Gastroesophageal sphincter (tissue), 4 donors: ENCODE measurements at regions not wholly inside any gene's neighbourhood (a gene's known extent, or its start where the extent isn't known, plus 50 kb on each side); places are given as distances from the start of the nearest gene placed in this dataset.

Source experiments
- ATAC-seq: fragments of 150-250 bp; one replicate; pipeline ENCODE4 v1.9.1; 2016; ENCODE audit warnings: mild to moderate bottlenecking, moderate library complexity
- H3K27ac ChIP-seq, 4 donors: fragments of 200-600 bp; sonication (generic) in 3 of 4; 1 replicate in 3 of 4; 2 replicates in 1 of 4; pipeline ENCODE4 v1.5.1; 2016 to 2019
- H3K27me3 ChIP-seq: fragments of 200-600 bp; sonication (generic); one replicate; pipeline ENCODE4 v1.5.1; 2019
- H3K36me3 ChIP-seq, 2 donors: fragments of 200-600 bp; sonication (generic); one replicate each; pipeline ENCODE4 v1.5.1; 2019; ENCODE audit warnings: control low read depth in 1 of 2
- H3K4me1 ChIP-seq, 3 donors: fragments of 200-600 bp; sonication (generic); 1 replicate in 2 of 3; 2 replicates in 1 of 3; pipeline ENCODE4 v1.5.1; 2016 to 2019; ENCODE audit warnings: control low read depth in 2 of 3
- H3K4me3 ChIP-seq, 2 donors: fragments of 200-600 bp; sonication (generic); one replicate each; pipeline ENCODE4 v1.5.1; 2019; ENCODE audit warnings: mild to moderate bottlenecking in 1 of 2, moderate library complexity in 1 of 2
- H3K9me3 ChIP-seq, 3 donors: fragments of 200-600 bp; sonication (generic); one replicate each; pipeline ENCODE4 v1.5.1; 2017 to 2019; ENCODE audit warnings: control low read depth in 2 of 3
- EP300 ChIP-seq: sonication (generic); formaldehyde crosslinking; IDR thresholded peaks from one replicate; pipeline ENCODE4 v1.6.1; 2017; ENCODE audit warnings: antibody characterized with exemption, mild to moderate bottlenecking
- POLR2A ChIP-seq, 2 donors: fragments of 450-650 bp; IDR thresholded peaks; one replicate each; pipeline ENCODE4 v1.6.1; 2017; ENCODE audit warnings: antibody characterized with exemption in 2 of 2, mild to moderate bottlenecking in 2 of 2, moderate library complexity in 1 of 2
- POLR2AphosphoS5 ChIP-seq: sonication (generic); formaldehyde crosslinking; IDR thresholded peaks from one replicate; pipeline ENCODE4 v1.6.1; 2017; ENCODE audit warnings: antibody characterized with exemption
- whole genome bisulfite sequencing, 2 donors: methylation state at CpG; one replicate each; pipeline ENCODE4 v1.1.5; 2018; ENCODE audit warnings: low coverage in 1 of 2; 5-methylcytosine and 5-hydroxymethylcytosine counted together
- TF ChIP-seq, protein P1 (sequence below), 4 experiments: fragments of 200-600 bp in 2 of 4; fragments of 450-650 bp in 2 of 4; sonication (generic) in 1 of 4; IDR thresholded peaks; one replicate each; pipeline ENCODE4 v1.5.1; 2017 to 2019; ENCODE audit warnings: antibody characterized with exemption in 4 of 4, mild to moderate bottlenecking in 2 of 4, moderate library complexity in 2 of 4

DNA sequence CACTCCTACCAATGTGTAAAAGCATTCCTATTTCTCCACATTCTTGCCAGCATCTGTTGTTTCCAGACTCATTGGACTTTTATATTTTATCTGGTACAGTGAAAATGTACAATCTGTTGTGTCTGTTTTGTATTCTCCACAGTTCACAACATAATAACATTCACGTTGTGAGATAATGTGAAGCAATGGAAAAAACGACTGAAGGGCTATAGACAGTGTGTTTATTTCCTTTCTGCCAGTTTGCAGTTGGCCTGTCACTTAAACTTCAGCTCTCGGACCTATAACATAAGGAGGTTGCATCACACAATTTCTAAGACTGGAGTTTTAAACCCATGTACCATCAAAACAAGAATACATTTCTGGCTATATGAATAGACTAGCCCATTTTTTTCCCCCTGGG, 965.5 kb upstream of the ATXN8OS start:
- Histone ChIP-seq H3K4me3 (no peak overlapping the region), H3K27ac (no peak overlapping the region), H3K4me1 (no peaks in the 10 kb centered on the region), H3K36me3 (no peaks in the 10 kb centered on the region), H3K27me3 (no peaks in the 10 kb centered on the region), H3K9me3 (no peaks in the 10 kb centered on the region)
- TF ChIP-seq EP300: no peak
- TF ChIP-seq POLR2AphosphoS5: no peak
- TF ChIP-seq, protein P1, sequence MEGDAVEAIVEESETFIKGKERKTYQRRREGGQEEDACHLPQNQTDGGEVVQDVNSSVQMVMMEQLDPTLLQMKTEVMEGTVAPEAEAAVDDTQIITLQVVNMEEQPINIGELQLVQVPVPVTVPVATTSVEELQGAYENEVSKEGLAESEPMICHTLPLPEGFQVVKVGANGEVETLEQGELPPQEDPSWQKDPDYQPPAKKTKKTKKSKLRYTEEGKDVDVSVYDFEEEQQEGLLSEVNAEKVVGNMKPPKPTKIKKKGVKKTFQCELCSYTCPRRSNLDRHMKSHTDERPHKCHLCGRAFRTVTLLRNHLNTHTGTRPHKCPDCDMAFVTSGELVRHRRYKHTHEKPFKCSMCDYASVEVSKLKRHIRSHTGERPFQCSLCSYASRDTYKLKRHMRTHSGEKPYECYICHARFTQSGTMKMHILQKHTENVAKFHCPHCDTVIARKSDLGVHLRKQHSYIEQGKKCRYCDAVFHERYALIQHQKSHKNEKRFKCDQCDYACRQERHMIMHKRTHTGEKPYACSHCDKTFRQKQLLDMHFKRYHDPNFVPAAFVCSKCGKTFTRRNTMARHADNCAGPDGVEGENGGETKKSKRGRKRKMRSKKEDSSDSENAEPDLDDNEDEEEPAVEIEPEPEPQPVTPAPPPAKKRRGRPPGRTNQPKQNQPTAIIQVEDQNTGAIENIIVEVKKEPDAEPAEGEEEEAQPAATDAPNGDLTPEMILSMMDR (IDR thresholded peaks at IDR 0.05): no peak
- no peak for TF ChIP-seq POLR2A (IDR thresholded peaks at IDR 0.05)
- WGBS, 2 donors: 51 to 55% methylated on average over 3 of the region's 3 CpGs
- ATAC-seq: no peak

DNA sequence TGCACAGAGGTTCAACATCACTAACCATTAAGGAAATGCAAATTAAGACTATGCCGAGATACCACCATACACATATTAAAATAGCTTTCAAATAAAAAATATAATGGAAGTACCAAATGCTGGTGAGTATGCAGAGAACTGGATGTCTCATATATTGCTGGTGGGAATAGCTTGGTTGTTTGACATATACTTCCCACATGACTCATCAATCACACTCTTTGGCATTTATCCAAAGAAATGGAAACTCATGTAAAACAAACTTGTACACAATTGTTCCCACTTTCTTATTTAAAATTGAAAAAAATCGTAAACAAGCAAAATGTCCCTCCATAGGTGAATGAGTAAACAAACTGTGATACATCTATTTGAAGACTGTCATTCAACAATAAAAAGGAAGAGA, 982.6 kb upstream of the ATXN8OS start:
- no peak for ATAC-seq
- Histone ChIP-seq H3K36me3 (no peaks in the 10 kb centered on the region), H3K27ac (no peak overlapping the region), H3K4me3 (no peak overlapping the region), H3K4me1 (no peaks in the 10 kb centered on the region), H3K27me3 (no peaks in the 10 kb centered on the region), H3K9me3 (no peaks in the 10 kb centered on the region)
- TF ChIP-seq, protein P1 (IDR thresholded peaks at IDR 0.05): no peak
- no peak for TF ChIP-seq EP300
- TF ChIP-seq POLR2A (IDR thresholded peaks at IDR 0.05): no peak
- TF ChIP-seq POLR2AphosphoS5: no peak
- WGBS, 2 donors: 80 to 96% methylated on average over 2 of the region's 2 CpGs

DNA sequence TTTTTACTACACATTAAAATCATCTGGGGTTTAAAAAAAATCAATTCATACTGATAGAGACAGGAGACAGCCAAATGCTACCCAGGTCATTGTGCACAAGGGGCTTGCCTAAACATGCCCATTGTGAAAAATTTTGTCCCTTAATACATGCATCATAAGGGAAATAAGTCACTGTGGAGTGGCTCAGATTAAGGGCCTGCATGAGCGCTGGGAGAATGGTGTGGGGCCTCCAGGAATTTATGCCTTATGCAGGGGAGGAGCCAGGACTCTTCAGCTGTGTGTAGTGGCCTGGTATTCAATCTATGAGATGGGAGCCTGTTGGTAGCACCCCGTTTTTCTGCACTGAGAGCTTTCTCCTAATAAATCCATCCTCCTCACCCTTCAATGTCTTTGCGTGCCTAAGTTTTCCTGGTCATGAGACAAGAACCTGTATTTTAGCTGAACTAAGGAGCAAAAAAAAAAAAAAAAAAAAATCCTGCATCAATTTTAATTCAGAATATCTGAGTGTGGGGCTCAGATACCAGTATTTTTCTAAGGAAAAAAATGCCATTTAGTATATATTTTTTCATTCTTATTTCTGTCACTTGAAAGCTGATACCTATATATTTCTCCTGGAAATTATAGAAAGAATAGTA, 997.6 kb upstream of the ATXN8OS start:
- Histone ChIP-seq H3K27me3 (no peaks in the 10 kb centered on the region), H3K9me3 (peaks cover 0 to 10% (median 0%) of the 10 kb centered on the region in 3 donors), H3K4me3 (no peak overlapping the region), H3K4me1 (no peaks in the 10 kb centered on the region), H3K27ac (no peak overlapping the region), H3K36me3 (no peaks in the 10 kb centered on the region)
- 60 to 100% methylated on average over 2 of the region's 3 CpGs for WGBS, 2 donors
- TF ChIP-seq EP300 (no peak), POLR2A (IDR thresholded peaks at IDR 0.05) (no peak), POLR2AphosphoS5 (no peak)
- TF ChIP-seq, protein P1 (IDR thresholded peaks at IDR 0.05): no peak
- ATAC-seq: no peak

DNA sequence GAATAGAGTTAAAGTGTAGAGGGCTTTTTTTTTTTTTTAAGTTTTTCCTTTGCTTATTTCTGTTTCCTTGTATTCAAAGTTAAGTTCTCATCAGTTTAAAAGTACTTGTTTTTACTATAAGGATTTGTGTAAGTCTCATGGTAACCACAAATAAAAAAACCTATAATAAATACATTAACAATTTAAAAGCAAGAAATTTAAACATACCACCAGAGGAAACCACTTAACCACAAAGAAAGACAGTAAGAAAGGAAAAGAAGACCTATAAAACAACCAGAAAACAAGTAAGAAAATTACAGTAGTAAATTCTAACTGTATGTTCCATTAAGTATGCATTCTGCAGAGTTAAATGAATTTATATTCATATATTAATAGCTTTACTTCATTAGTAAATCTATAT, 999.1 kb upstream of the ATXN8OS start:
- Histone ChIP-seq H3K4me3 (no peak overlapping the region), H3K36me3 (no peaks in the 10 kb centered on the region), H3K27ac (no peak overlapping the region), H3K27me3 (no peaks in the 10 kb centered on the region), H3K9me3 (peaks cover 0 to 10% (median 0%) of the 10 kb centered on the region in 3 donors), H3K4me1 (no peaks in the 10 kb centered on the region)
- ATAC-seq: no peak
- TF ChIP-seq POLR2AphosphoS5 (no peak), POLR2A (IDR thresholded peaks at IDR 0.05) (no peak), EP300 (no peak)
- TF ChIP-seq, protein P1 (IDR thresholded peaks at IDR 0.05): no peak

DNA sequence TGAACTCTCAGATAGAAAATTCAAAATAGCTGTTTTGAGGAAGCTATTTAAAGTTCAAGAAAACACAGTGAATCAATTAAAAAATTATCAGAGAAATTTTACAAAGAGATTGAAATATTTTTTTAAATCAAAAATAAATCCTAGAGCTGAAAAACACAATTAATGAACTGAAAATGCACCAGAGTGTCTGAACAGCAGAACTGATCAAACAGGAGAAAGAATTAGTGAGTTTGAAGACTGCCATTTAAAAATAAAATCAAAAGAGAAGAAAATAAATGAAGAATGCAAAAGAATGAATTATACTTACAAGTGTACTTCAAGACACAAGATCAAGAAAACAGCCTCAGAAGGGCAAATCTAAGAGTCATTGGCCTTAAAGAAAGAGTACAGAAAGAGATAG, 1000.2 kb upstream of the ATXN8OS start:
- H3K9me3 ChIP-seq: peaks cover 0 to 10% (median 0%) of the 10 kb centered on the region in 3 donors
- H3K27ac ChIP-seq: no peak overlapping the region
- no peak for ATAC-seq

More for the DNA sequence above, 1000.2 kb upstream of the ATXN8OS start:
- TF ChIP-seq POLR2A (IDR thresholded peaks at IDR 0.05) (no peak), POLR2AphosphoS5 (no peak), EP300 (no peak)
- TF ChIP-seq, protein P1 (IDR thresholded peaks at IDR 0.05): no peak
- Histone ChIP-seq H3K36me3 (no peaks in the 10 kb centered on the region), H3K4me1 (no peaks in the 10 kb centered on the region), H3K4me3 (no peak overlapping the region), H3K27me3 (no peaks in the 10 kb centered on the region)
